Kidney tubule cell (primary cell): ENCODE measurements at regions not wholly inside any gene's neighbourhood (a gene's known extent, or its start where the extent isn't known, plus 50 kb on each side); places are given as distances from the start of the nearest gene placed in this dataset.
A peak's percentile ranks its signal among the peaks of the same experiment; 100 is the strongest.
"Not testable (repeated sequence)": the region's sequence is repeated elsewhere in the genome, so short reads cannot be mapped to it uniquely, and the experiment has no call there.

Experiments
- DNase-seq: peaks from one replicate; pipeline ENCODE4 v3.0.0-alpha.2; 2018; ENCODE audit warnings: low spot score

GRCh38 chr10:91745090-91745831, 53.0 kb upstream of the TNKS2 start:
- DNase-seq: peak; percentile 72

GRCh38 chr10:91743465-91743864, 54.8 kb upstream of the TNKS2 start:
- DNase-seq: peak; percentile 26

GRCh38 chr10:91742229-91742628, 56.0 kb upstream of the TNKS2 start:
- no peak for DNase-seq

DNA sequence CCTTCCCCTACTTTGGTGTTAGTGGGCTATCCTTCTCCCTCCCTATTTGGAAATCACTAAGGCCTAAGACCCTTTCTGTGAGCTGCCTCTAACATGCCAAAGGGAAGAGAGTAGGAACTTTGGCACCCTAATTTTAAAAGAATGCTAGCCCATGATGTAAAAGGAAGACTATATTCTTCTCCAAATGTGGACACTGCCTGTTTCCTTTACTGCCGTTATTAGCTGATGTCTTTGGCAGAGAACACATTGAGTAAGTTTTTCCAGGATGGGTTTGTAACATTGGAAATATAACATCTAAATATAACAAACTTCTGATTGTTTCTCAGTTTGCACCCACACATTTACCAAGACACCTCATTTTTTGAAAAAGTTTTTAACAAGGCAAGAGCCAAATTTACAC, 56.9 kb upstream of the TNKS2 start:
- no peak for DNase-seq

DNA sequence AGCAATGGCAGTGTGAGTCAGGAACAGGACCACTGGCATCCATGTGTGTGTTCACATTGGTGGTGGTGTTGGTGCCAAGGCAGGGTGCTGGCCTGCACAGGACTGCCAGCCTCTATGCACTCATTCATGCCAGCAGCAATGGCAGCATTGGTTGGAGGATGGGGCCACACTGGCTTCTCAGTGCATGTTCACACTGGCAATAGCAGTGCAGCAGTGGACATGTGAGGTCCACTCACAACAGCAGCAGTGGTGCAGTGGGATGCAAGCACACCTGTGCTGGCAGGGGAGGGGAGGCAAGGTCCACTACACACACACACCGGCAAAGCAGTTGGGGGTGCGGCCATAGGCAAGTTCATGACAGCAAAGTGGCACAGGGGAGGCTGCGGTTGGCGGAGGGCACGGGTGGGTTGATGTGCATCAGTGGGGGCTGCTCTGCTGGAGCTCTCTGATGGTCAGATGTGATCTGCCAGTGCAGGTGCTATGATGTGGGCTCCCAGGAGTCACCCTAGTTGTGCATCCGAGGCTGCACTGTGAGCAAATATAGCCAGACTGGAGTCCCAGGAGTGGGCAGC, 57.8 kb upstream of the TNKS2 start:
- DNase-seq: no peak

GRCh38 chr10:91732265-91732664, 66.0 kb upstream of the TNKS2 start:
- DNase-seq: not testable (repeated sequence)

- DNase-seq: peak; percentile 13
Measured at GRCh38 chr10:91729339-91729738, 68.9 kb upstream of the TNKS2 start.

- DNase-seq: no peak
Measured at GRCh38 chr10:91726355-91726754, 71.9 kb upstream of the TNKS2 start.

DNA sequence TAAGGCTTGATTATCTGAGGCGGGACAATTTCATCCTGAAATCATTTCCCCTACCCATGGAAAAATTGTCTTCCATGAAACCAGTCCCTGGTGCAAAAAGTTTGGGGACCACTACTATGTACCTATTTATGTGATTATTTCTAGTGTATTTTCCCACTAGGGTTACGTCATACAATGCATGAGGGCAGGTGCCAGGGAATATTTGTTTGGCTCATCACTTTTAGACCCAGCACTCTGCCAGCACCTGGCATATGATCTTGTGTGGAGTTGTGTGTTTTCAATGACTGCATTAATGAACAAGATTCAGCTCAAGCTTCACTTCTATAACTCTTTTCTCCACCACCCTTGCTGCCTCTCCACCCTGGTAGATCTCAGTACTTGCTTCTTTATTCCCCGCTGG, 73.3 kb upstream of the TNKS2 start:
- DNase-seq: no peak

GRCh38 chr10:91713461-91714072, 80.7 kb upstream of the PPP1R3C start:
- DNase-seq: peak; percentile 44

GRCh38 chr10:91711885-91712680, 79.2 kb upstream of the PPP1R3C start:
- DNase-seq: no peak

DNA sequence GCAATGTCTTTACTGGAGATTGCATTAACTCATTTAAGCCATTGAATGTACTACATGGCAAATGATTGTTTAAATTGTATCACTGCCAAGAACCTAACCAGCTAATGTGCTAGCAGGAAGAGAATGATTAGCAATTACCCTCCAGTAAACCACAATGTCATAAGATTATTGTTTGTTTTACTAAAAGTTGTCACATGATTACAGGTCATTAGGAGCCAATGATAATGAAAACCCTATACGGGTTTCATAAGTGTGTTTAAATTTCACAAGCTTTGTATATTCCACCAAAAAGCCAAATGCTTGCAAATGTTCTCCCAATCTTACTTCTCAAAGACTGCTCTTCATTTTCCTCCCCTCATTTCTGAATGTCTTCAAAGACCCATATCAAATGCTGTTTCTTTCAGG, 76.5 kb upstream of the PPP1R3C start:
- DNase-seq: peak; percentile 41

DNA sequence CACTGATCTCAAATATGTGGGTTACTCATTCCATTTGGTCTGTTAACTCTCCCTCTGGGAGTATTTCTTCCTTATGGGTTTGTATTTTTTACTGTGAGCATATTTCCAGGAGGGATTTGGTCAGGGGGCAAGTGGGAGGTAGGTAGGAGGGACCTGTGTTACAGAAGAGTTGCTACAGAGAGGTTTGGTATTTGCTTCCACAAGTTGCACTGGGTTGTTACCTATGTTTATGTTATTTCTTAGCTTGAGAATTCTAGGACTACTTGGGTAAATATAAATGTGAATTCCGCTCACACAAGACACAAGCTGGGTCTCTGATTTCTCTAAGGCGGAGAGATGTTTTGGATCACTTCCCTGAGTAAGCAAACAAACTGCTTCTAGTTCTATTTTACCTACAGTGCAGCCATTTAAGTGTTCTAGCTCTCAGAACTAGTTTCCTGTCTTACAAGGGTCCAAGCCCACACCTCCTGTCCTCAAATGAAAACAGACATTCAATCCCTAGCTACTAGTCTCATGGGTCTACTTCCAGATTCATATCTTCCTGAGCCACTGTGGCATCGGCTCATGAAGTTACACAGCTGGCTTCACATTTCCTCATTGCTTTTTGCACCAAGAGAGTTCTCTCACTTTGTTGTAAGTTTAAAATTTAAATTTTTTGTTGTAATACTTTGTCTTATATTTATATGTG, 75.4 kb upstream of the PPP1R3C start:
- DNase-seq: no peak

DNA sequence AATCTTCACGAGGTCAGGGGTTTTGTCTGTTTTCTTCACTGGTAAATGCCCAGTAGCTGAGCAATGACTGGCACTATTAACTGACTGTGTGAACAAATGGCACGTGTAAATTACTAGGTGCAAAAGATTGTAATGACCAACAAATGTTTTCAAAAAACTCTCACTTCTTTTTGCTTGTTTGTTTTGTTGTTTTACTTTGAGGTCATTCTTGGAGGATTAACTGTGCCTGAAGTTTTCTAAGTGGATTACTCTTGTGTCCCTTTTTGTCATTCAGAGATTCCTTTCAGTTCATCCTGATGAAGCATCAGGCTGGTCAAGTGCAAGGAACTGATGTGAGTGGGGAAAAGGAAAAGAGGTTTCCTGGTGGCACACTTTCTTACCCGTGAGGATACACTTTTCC, 74.4 kb upstream of the PPP1R3C start:
- no peak for DNase-seq

GRCh38 chr10:91705948-91706670, 73.2 kb upstream of the PPP1R3C start:
- DNase-seq: no peak

- peak; percentile 64 for DNase-seq
Measured at GRCh38 chr10:91702620-91703019, 69.7 kb upstream of the PPP1R3C start.

- DNase-seq: peak; percentile 60
Measured at GRCh38 chr10:91700788-91701444, 68.0 kb upstream of the PPP1R3C start.

DNA sequence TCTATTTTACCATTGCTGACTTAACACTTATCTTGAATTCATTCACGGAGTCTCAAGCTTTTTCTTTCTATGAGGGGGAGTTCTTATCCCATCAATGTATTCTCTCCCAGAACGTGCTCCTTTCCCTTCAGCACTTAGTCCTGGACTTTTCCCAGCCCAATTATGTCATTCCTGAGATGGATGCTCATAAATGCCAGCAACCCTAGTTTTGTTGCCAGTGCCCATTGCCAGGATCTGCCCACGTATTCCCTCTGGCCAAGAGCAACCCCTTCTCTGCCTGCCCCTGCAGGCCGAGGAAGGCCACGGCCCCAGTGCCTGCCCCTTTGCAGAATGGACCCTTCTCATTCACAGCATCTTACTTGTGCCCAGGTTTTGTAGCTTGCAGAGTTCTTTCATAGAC, 67.4 kb upstream of the PPP1R3C start:
- DNase-seq: no peak

DNA sequence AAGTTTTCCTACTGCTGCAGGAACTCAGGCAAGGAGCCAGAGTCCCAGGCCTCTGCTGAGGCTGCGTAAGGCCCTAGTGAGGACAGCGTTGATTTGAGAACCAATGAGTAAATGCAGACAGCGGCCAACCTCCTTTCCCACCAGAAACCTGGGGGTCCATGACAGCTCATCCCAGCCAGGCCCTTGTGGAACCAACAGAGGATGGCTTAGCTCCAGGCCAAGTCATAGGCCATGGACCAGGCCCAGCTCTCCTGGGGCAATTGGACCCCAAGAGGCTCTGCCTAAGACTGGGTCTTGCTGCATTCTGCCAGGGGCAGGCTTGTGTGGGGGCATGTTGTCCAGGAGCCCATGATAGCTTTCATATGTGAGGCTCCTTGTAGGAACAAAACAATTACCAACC, 65.4 kb upstream of the PPP1R3C start:
- no peak for DNase-seq

DNA sequence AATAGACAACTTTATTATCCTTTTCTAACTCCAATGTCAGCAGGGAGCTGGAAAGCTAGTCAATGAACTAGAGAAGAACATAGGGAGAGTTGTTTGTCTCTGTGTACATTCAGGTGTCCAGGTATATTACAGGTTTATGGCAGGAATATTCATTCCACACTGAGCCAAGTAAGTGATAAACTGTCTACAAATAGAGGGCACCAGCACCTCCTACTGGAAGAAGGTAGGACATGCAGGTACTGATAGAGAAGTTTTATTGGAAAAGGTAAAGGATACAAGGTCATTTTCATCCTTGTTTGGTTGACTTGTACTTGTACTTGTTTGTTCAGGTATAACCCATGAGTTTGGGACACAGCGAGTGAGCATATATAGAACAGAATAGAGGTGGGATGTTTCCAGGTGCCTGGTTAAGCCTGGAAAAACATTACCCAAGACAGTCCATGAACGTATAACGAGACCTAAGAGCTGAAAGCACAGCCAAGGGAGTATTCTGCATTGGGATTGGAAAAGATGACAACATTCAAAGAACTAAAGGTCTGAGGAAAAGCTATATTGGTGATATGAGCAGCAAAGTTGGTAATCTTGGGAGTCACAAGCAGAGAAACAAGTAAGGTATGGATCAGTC, 61.4 kb upstream of the PPP1R3C start:
- peak; percentile 71 for DNase-seq
